ENCODE measurements at regions not wholly inside any gene's neighbourhood (a gene's known extent, or its start where the extent isn't known, plus 50 kb on each side); places are given as distances from the start of the nearest gene placed in this dataset.

- no peak for DNase-seq
Observed at GRCh38 chr16:89027281-89027680, 50.3 kb upstream of the CBFA2T3 start.

DNA sequence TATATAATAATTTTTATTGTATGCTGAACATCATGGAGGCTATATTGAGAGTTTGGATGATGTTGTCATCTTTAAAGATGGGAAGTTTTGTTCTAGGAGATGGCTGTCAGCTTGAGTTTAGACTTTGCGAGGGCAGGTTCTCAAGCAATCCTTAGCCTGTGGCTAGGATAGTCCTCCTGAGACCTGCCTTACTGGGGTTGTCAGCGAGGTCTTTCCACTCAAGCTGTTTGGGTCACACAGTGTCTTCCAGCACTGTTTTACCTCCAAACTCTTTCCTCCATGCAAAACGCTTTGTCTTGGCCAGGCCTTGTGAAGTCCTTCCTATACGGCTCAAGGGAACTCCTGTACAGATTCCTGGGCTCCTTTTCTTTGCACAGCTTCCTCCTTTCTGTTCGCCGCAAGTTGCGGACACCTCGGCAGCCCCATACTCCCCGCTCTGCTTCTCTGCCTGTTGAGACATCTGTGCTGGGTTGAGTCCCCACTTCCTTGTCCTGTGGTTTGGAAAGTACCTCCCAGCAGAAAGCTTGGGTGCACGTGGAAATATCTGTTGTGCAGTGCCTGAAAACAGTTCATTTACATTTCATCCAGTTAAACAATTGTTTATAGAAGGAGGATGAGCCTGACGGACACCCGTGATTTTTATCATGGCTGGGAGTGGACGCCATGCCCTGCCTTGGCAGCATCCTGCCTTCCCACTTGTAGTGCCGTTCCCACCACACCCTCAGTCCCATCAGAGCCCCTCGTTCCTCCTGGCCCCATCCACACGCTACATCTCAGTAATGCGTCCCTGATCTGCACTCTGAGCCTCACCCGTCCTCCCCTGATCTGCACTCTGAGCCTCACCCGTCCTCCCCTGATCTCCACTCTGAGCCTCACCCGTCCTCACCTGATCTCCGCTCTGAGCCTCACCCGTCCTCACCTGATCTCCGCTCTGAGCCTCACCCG is 55.0 kb upstream of the CBFA2T3 start:
- no peak for DNase-seq

DNA sequence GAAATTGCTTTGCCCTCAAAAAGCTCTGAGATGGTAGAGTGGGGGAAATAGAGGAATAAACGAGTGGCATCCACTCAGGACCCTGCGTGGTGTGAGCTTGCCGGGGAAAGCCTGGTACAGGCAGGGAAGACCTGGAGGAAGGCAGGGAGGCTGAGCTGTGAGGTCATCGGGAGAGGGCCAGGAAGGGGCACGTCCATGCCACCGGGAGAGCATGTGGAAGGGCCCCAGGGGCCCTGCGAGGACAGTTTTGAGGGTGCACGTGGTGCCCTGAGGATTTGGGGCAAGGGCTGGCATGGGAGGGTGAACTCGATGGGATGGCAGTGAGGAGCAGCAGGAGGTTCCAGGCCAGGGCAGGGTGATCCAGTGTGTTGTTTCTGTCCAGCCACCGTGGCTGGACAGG is 56.3 kb upstream of the CBFA2T3 start:
- no peak for DNase-seq

- no peak for DNase-seq
Observed at GRCh38 chr16:89033796-89034572, 57.0 kb upstream of the CBFA2T3 start.

DNA sequence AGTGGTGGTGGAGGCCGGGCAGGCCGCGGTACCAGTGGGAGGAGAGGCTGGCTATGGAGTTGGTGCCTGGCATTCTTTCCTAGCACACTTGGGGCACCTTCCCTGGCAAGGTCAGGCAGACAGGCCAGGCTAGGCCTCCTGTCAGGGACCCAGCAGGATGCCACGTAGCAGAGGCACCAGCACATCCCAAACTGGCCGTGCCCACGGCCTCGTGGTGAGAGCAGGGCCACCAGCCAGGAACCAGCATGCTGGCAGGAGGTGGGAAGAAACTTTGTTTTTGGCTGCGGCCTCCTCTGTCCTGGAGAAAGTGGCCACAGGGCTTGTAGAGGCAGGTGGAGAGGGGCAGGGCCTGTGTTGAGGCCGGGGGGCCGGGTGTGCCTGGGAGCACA is 57.6 kb upstream of the CBFA2T3 start:
- no peak for DNase-seq

- no peak for DNase-seq
Observed at GRCh38 chr16:89034971-89035668, 58.1 kb upstream of the CBFA2T3 start.

- no peak for DNase-seq
Observed at GRCh38 chr16:89035669-89036570, 57.7 kb upstream of the ACSF3 start.

GRCh38 chr16:89036776-89037175 is 56.9 kb upstream of the ACSF3 start:
- no peak for DNase-seq

DNA sequence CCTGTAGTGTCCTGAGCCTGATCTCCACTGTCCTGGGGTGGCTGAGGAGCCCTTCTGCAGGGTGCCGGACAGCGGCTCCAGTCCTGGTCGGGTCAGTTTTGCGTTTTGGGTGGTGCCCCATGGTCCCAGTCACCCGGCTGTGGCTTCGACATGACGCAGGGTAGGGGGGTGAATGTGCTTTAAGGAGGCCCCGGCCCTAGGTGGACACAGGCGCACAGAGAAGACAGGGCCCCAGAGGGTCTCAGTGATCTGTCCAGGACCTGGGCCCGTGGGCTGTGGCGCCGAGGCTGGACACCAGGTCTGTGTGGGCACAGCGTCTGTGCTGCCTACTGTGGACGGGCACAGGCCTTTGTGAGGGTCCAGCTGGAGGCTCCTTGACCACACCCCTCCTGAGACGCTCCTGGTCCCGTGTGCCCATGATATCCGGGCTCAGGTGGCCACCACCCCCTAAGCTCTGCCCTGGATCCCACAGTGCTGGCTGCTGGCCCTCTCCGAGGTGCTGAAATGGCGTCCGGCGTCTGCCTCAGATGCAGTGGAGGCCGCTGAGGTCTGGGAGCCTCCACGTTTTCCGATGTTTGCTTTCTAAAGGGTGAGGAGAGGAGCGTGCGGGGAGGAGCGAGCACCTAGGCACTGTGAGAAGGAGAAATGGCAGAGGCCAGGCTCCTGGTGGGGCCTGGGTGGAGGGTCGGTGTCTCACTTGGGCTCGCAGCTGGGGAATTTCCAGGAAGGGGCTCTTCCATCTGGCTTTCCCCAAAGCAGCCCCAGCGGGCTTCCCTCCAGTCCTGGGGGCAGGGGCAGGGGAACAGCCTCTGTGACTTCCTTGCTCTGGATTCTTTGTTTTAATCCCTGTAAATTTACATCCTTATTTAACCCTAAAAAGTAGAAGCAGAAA is 56.1 kb upstream of the ACSF3 start:
- peak; percentile 78 for DNase-seq

DNA sequence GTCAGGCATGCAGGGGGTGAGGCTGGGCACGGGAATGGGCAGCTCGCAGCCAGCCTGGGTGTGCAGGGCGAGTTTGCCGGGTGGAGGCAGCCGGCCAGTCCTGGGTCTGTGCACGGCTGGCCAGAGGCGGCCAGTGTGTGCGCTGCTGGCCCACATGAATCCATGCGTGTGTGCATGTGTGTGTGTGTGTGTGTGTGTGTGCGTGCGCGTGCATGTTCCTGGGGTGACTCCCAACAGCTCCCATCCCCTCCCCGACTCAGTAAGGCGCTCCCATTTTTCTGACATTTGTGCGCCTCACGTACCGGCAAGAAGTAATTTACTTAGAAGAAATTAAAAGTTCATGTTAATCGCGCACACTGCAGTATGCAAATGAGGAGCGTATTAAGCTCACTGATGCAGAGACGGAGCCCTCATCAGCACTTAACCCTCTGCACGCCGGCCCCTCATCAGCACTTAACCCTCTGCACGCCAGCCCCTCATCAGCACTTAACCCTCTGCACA is 55.4 kb upstream of the ACSF3 start:
- DNase-seq: no peak

DNA sequence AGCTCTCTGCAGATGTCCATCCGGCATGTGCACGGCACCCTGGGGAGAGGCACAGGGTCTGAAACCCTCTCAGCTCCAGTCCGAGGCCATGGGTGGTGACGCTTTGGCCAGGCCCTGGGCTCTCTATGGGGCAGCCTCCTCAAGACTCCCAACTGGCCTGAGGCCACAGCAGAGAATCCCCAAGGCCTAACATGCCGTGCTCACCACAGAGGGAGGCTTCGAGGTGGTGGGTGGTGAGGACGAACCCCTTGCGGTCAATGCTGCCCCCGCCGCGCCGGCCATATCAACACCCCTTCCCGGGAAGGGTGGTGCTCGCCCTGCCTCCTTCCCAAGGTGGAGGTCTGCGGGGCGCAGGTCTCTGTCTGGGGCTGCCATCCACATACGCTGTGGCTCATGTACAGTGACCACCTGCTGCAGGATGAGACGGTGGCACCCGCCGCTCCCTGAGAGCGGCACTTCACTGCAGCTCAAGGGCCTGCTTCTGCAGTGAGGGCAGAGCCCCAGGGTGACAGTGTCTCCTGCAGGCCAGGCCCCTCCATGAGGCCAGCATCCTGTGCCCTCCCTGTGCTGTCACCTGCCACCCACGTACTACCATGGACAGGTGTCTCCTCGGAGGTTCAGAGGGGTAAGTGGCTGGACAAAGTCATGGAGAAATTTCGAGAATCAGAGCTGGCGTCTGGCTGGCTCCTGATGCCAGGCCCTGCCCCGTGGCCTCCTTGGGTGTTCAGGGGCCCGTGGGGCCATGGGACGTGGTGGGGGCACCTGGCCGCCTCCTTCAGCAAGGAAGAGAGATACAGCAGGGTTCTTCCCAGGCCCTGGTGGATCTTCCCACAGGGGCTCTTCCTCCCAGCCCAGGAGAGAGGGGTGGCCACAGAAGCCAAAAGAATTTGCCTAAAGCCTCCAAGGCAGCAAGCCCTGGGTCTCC is 54.6 kb upstream of the ACSF3 start:
- no peak for DNase-seq

- no peak for DNase-seq
Observed at GRCh38 chr16:89039756-89040155, 53.9 kb upstream of the ACSF3 start.

DNA sequence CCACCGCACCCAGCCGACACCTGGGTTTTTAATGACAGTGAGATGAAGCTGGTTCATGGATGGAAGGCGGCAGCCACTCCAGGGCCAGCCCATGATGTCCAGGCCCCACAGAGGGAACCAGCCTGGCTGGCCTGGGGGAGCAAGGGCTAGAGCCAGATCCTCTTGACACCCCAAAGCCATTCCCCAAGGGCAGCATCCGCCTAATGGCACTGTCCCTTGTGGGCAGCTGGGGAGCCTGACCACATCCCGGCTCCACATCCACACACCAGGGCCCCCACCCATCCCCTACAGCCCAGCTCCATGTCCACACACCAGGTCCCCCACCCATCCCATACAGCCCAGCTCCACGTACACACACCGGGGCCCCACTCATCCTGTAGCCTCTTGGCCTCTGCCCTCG is 53.3 kb upstream of the ACSF3 start:
- no peak for DNase-seq

DNA sequence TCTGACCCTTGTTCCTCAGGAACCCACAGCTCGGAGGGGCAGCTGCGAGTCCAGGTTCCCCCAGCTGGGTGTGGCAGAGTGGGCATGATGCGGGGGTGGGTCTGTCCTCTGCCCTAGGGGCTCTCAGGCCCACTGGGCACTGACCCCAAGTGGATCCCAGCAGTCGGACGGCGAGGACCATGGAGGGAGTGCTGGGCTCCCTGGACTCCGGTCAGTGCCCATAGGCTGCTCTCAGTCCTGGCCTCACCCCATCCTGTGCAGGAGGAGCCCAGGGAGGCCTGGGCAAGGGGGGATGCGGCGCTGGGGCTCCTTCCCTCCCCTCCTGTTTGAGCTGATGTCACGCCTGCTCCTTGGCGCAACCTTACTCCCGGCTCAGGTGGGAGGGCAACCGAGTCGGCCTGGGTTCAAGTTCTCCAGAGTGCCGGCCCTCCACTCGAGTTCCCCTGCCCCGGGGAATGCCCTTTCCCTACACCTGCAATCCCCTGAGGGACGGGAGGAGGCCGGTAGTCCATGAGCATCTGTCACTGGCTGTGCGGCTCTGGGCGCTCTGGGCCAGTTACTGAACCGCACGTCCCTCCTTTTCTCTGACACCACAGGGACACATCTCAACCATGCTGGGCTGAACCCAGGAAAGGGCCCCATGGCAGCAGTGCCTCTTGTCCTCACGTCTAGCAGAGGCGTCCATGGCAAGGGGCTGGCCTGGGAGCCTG is 52.6 kb upstream of the ACSF3 start:
- DNase-seq: no peak

DNA sequence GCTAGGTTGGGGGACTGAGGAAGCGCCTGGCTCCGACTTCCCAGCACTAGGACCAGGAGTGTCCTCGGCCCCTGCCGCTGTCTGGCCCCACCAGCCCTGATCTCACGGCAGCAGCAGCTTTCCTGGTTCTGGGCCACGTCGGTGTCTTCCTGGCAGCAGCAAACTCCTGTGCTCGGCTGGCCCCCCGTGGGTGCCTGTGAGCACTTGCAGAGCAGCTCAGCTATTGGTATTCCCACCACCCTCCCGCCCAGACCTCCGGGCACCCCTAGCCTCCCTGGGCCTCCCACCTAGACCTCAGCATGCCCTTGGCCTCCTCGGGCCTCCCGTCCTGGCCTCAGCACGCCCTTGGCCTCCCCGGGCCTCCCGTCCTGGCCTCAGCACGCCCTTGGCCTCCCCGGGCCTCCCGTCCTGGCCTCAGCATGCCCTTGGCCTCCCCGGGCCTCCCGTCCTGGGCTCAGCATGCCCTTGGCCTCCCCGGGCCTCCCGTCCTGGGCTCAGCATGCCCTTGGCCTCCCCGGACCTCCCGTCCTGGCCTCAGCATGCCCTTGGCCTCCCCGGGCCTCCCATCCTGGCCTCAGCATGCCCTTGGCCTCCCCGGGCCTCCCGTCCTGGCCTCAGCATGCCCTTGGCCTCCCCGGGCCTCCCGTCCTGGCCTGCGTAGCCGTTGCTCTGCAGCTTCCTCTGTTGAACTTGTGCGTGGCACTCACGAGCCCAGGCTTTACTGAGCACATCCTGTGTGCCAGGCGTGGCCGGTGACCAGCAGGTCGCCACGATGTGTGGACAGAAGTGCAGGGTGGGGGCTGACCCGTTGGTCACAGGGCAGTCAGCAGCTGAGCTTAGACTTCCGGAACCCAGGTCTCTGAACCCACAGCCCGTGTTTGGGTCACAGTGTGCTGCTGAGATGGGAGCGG is 51.8 kb upstream of the ACSF3 start:
- no peak for DNase-seq

DNA sequence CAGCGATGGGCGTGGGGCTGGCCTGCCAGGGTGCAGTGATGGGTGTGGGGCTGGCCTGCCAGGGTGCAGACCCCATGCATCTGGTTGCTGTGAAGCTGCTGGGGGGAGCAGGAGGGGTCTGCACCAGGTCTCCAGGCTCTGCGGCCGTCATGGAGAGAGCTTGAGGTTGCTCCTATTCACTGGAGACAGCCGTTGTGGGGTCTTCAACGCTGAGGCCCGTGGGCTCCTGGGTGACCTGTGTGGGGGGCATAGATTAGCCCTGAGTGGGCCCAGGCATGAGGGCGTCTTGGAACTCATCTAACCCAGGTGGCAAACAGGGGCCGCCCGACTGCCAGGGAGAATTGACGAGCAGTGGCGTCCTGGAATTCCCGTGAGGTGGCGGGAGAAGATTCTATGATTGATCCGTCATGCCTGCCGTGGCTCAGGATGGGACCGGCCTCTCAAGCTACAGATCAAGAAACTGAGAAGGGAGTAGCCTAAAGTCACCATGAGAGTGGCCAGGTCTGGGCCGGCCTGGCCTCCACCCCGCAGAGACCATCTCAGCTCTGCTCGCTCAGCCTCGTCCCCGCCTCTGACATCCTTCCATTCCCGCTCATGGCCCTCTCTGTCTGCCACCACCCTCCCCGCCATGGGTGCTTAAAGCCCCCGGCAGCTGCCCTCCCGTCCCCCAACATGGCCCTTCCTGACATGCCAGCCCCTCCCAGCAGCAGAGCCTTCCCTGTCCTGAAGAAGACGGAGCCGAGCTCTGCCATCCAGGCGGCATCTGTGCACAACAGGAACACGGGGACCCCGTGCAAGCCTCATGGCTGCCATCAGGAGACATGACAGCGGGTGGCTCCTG is 50.7 kb upstream of the ACSF3 start:
- no peak for DNase-seq

All from tongue (tissue), 1 donor.